ENCODE measurements at regions not wholly inside any gene's neighbourhood (a gene's known extent, or its start where the extent isn't known, plus 50 kb on each side); places are given as distances from the start of the nearest gene placed in this dataset.

- BruUV-seq (replicated peaks), result no TSS peak
- no peaks in the 10 kb centered on the region for H3K36me3 Mint-ChIP-seq (ENCODE audit: insufficient read depth, unreplicated experiment)
- ChIA-PET CTCF (no interaction called here), POLR2A (no interaction called here)
- TF ChIP-seq, protein P1, sequence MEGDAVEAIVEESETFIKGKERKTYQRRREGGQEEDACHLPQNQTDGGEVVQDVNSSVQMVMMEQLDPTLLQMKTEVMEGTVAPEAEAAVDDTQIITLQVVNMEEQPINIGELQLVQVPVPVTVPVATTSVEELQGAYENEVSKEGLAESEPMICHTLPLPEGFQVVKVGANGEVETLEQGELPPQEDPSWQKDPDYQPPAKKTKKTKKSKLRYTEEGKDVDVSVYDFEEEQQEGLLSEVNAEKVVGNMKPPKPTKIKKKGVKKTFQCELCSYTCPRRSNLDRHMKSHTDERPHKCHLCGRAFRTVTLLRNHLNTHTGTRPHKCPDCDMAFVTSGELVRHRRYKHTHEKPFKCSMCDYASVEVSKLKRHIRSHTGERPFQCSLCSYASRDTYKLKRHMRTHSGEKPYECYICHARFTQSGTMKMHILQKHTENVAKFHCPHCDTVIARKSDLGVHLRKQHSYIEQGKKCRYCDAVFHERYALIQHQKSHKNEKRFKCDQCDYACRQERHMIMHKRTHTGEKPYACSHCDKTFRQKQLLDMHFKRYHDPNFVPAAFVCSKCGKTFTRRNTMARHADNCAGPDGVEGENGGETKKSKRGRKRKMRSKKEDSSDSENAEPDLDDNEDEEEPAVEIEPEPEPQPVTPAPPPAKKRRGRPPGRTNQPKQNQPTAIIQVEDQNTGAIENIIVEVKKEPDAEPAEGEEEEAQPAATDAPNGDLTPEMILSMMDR (IDR thresholded peaks at IDR 0.05; ENCODE audit: unreplicated experiment), result no peak
- peaks cover 16% of the 10 kb centered on the region for H3K4me1 Mint-ChIP-seq (ENCODE audit: insufficient read depth, unreplicated experiment)
- no peak overlapping the region for H3K27ac Mint-ChIP-seq (ENCODE audit: low read depth, unreplicated experiment)
- H3K27me3 Mint-ChIP-seq (ENCODE audit: insufficient read depth, unreplicated experiment), result no peaks in the 10 kb centered on the region
- H3K9me3 Mint-ChIP-seq (ENCODE audit: unreplicated experiment), result no peaks in the 10 kb centered on the region
- H3K4me3 Mint-ChIP-seq (ENCODE audit: unreplicated experiment), result no peak overlapping the region
- DNase-seq (ENCODE audit: unreplicated experiment), result no peak
- intact Hi-C loops (cut with micrococcal nuclease), result no loop called here
These were observed 55.5 kb upstream of the FLRT2 start for GRCh38 chr14:85474431-85474830.

- TF ChIP-seq, protein P1 (IDR thresholded peaks at IDR 0.05; ENCODE audit: unreplicated experiment), result no peak
- Mint-ChIP-seq H3K4me3 (ENCODE audit: unreplicated experiment) (no peak overlapping the region), H3K27ac (ENCODE audit: low read depth, unreplicated experiment) (no peak overlapping the region), H3K36me3 (ENCODE audit: insufficient read depth, unreplicated experiment) (no peaks in the 10 kb centered on the region), H3K27me3 (ENCODE audit: insufficient read depth, unreplicated experiment) (no peaks in the 10 kb centered on the region), H3K4me1 (ENCODE audit: insufficient read depth, unreplicated experiment) (peaks cover 16% of the 10 kb centered on the region), H3K9me3 (ENCODE audit: unreplicated experiment) (no peaks in the 10 kb centered on the region)
- no peak for DNase-seq (ENCODE audit: unreplicated experiment)
- ChIA-PET POLR2A (interaction anchor here (0.5 kb wide), 1 partner anchor 1643 kb away, joined by 3 read pairs; no protein-coding TSS in a partner anchor), CTCF (interaction anchor here (0.7 kb wide), 2 partner anchors 251 to 511 kb away, joined by 3 to 4 read pairs; no protein-coding TSS in a partner anchor)
- BruUV-seq (replicated peaks), result no TSS peak
- intact Hi-C loops (cut with micrococcal nuclease), result no loop called here
These were observed 54.8 kb upstream of the FLRT2 start for GRCh38 chr14:85475113-85475512.

GRCh38 chr14:85479306-85479705 lies 50.6 kb upstream of the FLRT2 start:
- POLR2A ChIA-PET, result interaction anchor here (1.0 to 1.4 kb wide), 2 partner anchors 13 to 19 kb away, joined by 3 read pairs; no protein-coding TSS in a partner anchor
- Mint-ChIP-seq H3K27me3 (ENCODE audit: insufficient read depth, unreplicated experiment) (no peaks in the 10 kb centered on the region), H3K9me3 (ENCODE audit: unreplicated experiment) (no peaks in the 10 kb centered on the region), H3K36me3 (ENCODE audit: insufficient read depth, unreplicated experiment) (no peaks in the 10 kb centered on the region), H3K27ac (ENCODE audit: low read depth, unreplicated experiment) (no peak overlapping the region), H3K4me1 (ENCODE audit: insufficient read depth, unreplicated experiment) (no peaks in the 10 kb centered on the region), H3K4me3 (ENCODE audit: unreplicated experiment) (no peak overlapping the region)
- intact Hi-C loops (cut with micrococcal nuclease), result no loop called here
- TF ChIP-seq, protein P1 (IDR thresholded peaks at IDR 0.05; ENCODE audit: unreplicated experiment), result no peak
- CTCF ChIA-PET, result no interaction called here
- no TSS peak for BruUV-seq (replicated peaks)
- DNase-seq (ENCODE audit: unreplicated experiment), result no peak

DNA sequence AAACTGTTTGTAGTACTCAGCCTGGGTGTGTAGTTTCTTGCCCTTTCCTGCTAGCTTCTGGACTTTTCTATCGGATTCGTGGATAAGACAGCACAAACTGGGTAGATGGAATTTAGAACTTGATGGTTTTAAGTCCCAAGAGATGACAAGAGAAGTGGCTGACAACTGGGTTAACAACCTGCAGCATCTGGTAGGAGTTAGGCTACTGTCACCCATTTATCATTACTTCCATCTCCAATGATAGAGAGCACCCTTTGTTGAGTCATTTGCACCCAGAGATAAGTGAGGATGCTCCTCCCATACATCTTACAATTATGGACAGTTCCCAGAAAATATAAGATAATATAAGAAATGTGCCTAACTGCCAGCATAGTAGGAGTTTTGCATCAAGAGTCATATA lies 50.2 kb upstream of the FLRT2 start:
- intact Hi-C loops (cut with micrococcal nuclease), result no loop called here
- no peak for DNase-seq (ENCODE audit: unreplicated experiment)
- Mint-ChIP-seq H3K27me3 (ENCODE audit: insufficient read depth, unreplicated experiment) (no peaks in the 10 kb centered on the region), H3K36me3 (ENCODE audit: insufficient read depth, unreplicated experiment) (no peaks in the 10 kb centered on the region), H3K4me3 (ENCODE audit: unreplicated experiment) (no peak overlapping the region), H3K9me3 (ENCODE audit: unreplicated experiment) (no peaks in the 10 kb centered on the region), H3K27ac (ENCODE audit: low read depth, unreplicated experiment) (no peak overlapping the region), H3K4me1 (ENCODE audit: insufficient read depth, unreplicated experiment) (no peaks in the 10 kb centered on the region)
- ChIA-PET CTCF (no interaction called here), POLR2A (interaction anchor here (1.4 kb wide), 1 partner anchor 13 kb away, joined by 3 read pairs; no protein-coding TSS in a partner anchor)
- no TSS peak for BruUV-seq (replicated peaks)
- TF ChIP-seq, protein P1 (IDR thresholded peaks at IDR 0.05; ENCODE audit: unreplicated experiment), result no peak
